Lower leg skin (tissue), 3 donors: ENCODE measurements at regions not wholly inside any gene's neighbourhood (a gene's known extent, or its start where the extent isn't known, plus 50 kb on each side); places are given as distances from the start of the nearest gene placed in this dataset.

Experiments used
- CTCF ChIP-seq, 3 donors: fragments of 450-650 bp; IDR thresholded peaks; one replicate each; pipeline ENCODE4 v1.5.1; 2016; ENCODE audit warnings: antibody characterized with exemption in 3 of 3, mild to moderate bottlenecking in 3 of 3, moderate library complexity in 2 of 3
- POLR2A ChIP-seq, 2 donors: fragments of 450-650 bp; IDR thresholded peaks; one replicate each; pipeline ENCODE4 v1.6.1; 2016 to 2017; ENCODE audit warnings: antibody characterized with exemption in 2 of 2, mild to moderate bottlenecking in 1 of 2, moderate library complexity in 1 of 2

GRCh38 chr5:110309222-110309621 is 417.2 kb downstream of the TMEM232 start:
- TF ChIP-seq CTCF (IDR thresholded peaks at IDR 0.05) (no peak), POLR2A (IDR thresholded peaks at IDR 0.05) (no peak)
